NCI-H524 treated with DMSO at 0.1 percent for 48 hours (cell line): ENCODE measurements at regions not wholly inside any gene's neighbourhood (a gene's known extent, or its start where the extent isn't known, plus 50 kb on each side); places are given as distances from the start of the nearest gene placed in this dataset.
A peak's percentile ranks its signal among the peaks of the same experiment; 100 is the strongest.
"Not testable (repeated sequence)": the region's sequence is repeated elsewhere in the genome, so short reads cannot be mapped to it uniquely, and the experiment has no call there.

Experiments
- DNase-seq: peaks from one replicate; lab custom pipeline; 2025; lab: John Stamatoyannopoulos, UW

GRCh38 chr5:26538226-26538625 lies 500.2 kb downstream of the CDH9 start:
- no peak for DNase-seq

- no peak for DNase-seq
Observed at GRCh38 chr5:26535215-26535614, 503.2 kb downstream of the CDH9 start.

- DNase-seq, result no peak
Observed at GRCh38 chr5:26530305-26530704, 508.1 kb downstream of the CDH9 start.

- no peak for DNase-seq
Observed at GRCh38 chr5:26519245-26519644, 519.1 kb downstream of the CDH9 start.

GRCh38 chr5:26518065-26518464 lies 520.3 kb downstream of the CDH9 start:
- no peak for DNase-seq

- DNase-seq, result no peak
Observed at GRCh38 chr5:26498972-26499371, 539.4 kb downstream of the CDH9 start.

- no peak for DNase-seq
Observed at GRCh38 chr5:26495437-26495836, 542.9 kb downstream of the CDH9 start.

- no peak for DNase-seq
Observed at GRCh38 chr5:26492906-26493459, 545.4 kb downstream of the CDH9 start.

GRCh38 chr5:26487553-26487952 lies 550.8 kb downstream of the CDH9 start:
- DNase-seq, result no peak

- DNase-seq, result no peak
Observed at GRCh38 chr5:26486631-26487030, 551.8 kb downstream of the CDH9 start.

- not testable (repeated sequence) for DNase-seq
Observed at GRCh38 chr5:26485146-26485860, 553.1 kb downstream of the CDH9 start.

- peak; percentile 32 for DNase-seq
Observed at GRCh38 chr5:26482810-26483375, 555.5 kb downstream of the CDH9 start.

GRCh38 chr5:26482076-26482809 lies 556.1 kb downstream of the CDH9 start:
- DNase-seq, result no peak

GRCh38 chr5:26470439-26470838 lies 567.9 kb downstream of the CDH9 start:
- DNase-seq, result no peak

- DNase-seq, result no peak
Observed at GRCh38 chr5:26439121-26439520, 599.3 kb downstream of the CDH9 start.

- DNase-seq, result no peak
Observed at GRCh38 chr5:26434688-26435087, 603.7 kb downstream of the CDH9 start.

- no peak for DNase-seq
Observed at GRCh38 chr5:26432386-26432785, 606.0 kb downstream of the CDH9 start.

GRCh38 chr5:26430323-26430722 lies 608.1 kb downstream of the CDH9 start:
- no peak for DNase-seq

GRCh38 chr5:26427281-26427680 lies 611.1 kb downstream of the CDH9 start:
- no peak for DNase-seq

- no peak for DNase-seq
Observed at GRCh38 chr5:26419987-26420386, 618.4 kb downstream of the CDH9 start.

- no peak for DNase-seq
Observed at GRCh38 chr5:26416911-26417310, 621.5 kb downstream of the CDH9 start.

- DNase-seq, result no peak
Observed at GRCh38 chr5:26415987-26416779, 622.2 kb downstream of the CDH9 start.
